HG02852 (cell line): ENCODE measurements at regions not wholly inside any gene's neighbourhood (a gene's known extent, or its start where the extent isn't known, plus 50 kb on each side); places are given as distances from the start of the nearest gene placed in this dataset.

Source experiments
- ATAC-seq: cut with Tn5 transposase; IDR thresholded peaks from one replicate; pipeline ENCODE4 v1.9.1; 2021; ENCODE audit warnings: mild to moderate bottlenecking, moderate library complexity; ENCODE audit not compliant: unreplicated experiment

GRCh38 chr10:78931321-78932053 lies 137.3 kb upstream of the ZMIZ1 start:
- ATAC-seq, result no peak

GRCh38 chr10:78932054-78932386 lies 136.7 kb upstream of the ZMIZ1 start:
- no peak for ATAC-seq

GRCh38 chr10:78932861-78933260 lies 135.9 kb upstream of the ZMIZ1 start:
- ATAC-seq, result no peak

GRCh38 chr10:78933828-78934531 lies 134.8 kb upstream of the ZMIZ1 start:
- no peak for ATAC-seq

GRCh38 chr10:78934532-78934898 lies 134.3 kb upstream of the ZMIZ1 start:
- ATAC-seq, result no peak

- ATAC-seq, result no peak
These were observed 133.7 kb upstream of the ZMIZ1 start for GRCh38 chr10:78934994-78935602.

GRCh38 chr10:78935697-78936407 lies 132.9 kb upstream of the ZMIZ1 start:
- ATAC-seq, result no peak

GRCh38 chr10:78936412-78937342 lies 132.1 kb upstream of the ZMIZ1 start:
- no peak for ATAC-seq

- ATAC-seq, result no peak
These were observed 131.4 kb upstream of the ZMIZ1 start for GRCh38 chr10:78937393-78937792.

- no peak for ATAC-seq
These were observed 130.7 kb upstream of the ZMIZ1 start for GRCh38 chr10:78937800-78938694.

GRCh38 chr10:78938695-78939672 lies 129.8 kb upstream of the ZMIZ1 start:
- ATAC-seq, result no peak

- no peak for ATAC-seq
These were observed 126.7 kb upstream of the ZMIZ1 start for GRCh38 chr10:78942091-78942501.

- no peak for ATAC-seq
These were observed 123.9 kb upstream of the ZMIZ1 start for GRCh38 chr10:78944723-78945312.

- no peak for ATAC-seq
These were observed 122.9 kb upstream of the ZMIZ1 start for GRCh38 chr10:78945838-78946237.

GRCh38 chr10:78947226-78947625 lies 121.5 kb upstream of the ZMIZ1 start:
- no peak for ATAC-seq

GRCh38 chr10:78947733-78948132 lies 121.0 kb upstream of the ZMIZ1 start:
- ATAC-seq, result no peak

- ATAC-seq, result no peak
These were observed 120.1 kb upstream of the ZMIZ1 start for GRCh38 chr10:78948621-78949030.
